Osteoblast (primary cell): ENCODE measurements at regions not wholly inside any gene's neighbourhood (a gene's known extent, or its start where the extent isn't known, plus 50 kb on each side); places are given as distances from the start of the nearest gene placed in this dataset.

Source experiments
- DNase-seq: peaks from one replicate; pipeline ENCODE4 v3.0.0; 2011; ENCODE audit warnings: low spot score, mixed read lengths; ENCODE audit not compliant: insufficient read length; ENCODE audit errors: missing footprints
- H2AFZ ChIP-seq: 2 replicates; pipeline ENCODE4 v1.6.0; 2011; ENCODE audit warnings: mild to moderate bottlenecking, low read length
- H3K27ac ChIP-seq: 2 replicates; pipeline ENCODE4 v1.5.1; 2011; ENCODE audit warnings: mild to moderate bottlenecking, low read depth, low read length, moderate library complexity
- H3K27me3 ChIP-seq: 2 replicates; pipeline ENCODE4 v1.6.0; 2012; ENCODE audit warnings: mild to moderate bottlenecking, control low read depth, inconsistent platforms, low read length, moderate library complexity; ENCODE audit not compliant: insufficient read depth
- H3K36me3 ChIP-seq: 2 replicates; pipeline ENCODE4 v1.5.1; 2011; ENCODE audit warnings: mild to moderate bottlenecking, low read length, control low read depth, moderate library complexity; ENCODE audit not compliant: insufficient read depth
- H3K4me1 ChIP-seq: 2 replicates; pipeline ENCODE4 v1.5.1; 2011; ENCODE audit warnings: mild to moderate bottlenecking, low read length, control low read depth, moderate library complexity; ENCODE audit not compliant: insufficient read depth
- H3K4me2 ChIP-seq: 2 replicates; pipeline ENCODE4 v1.6.0; 2011; ENCODE audit warnings: mild to moderate bottlenecking, low read length; ENCODE audit not compliant: insufficient read depth
- H3K4me3 ChIP-seq: fragments of 200-600 bp; sonication (generic); 3 replicates; pipeline ENCODE4 v1.5.1; 2012; ENCODE audit warnings: mild to moderate bottlenecking, low read length, inconsistent platforms; ENCODE audit not compliant: insufficient read depth
- H3K79me2 ChIP-seq: 2 replicates; pipeline ENCODE4 v1.6.0; 2012; ENCODE audit warnings: mild to moderate bottlenecking, low read length, control low read depth, inconsistent platforms; ENCODE audit not compliant: insufficient read depth
- H3K9me3 ChIP-seq: 2 replicates; pipeline ENCODE4 v1.5.1; 2011; ENCODE audit warnings: low read depth, low read length, control low read depth
- H4K20me1 ChIP-seq: 2 replicates; pipeline ENCODE4 v1.6.0; 2012; ENCODE audit warnings: mild to moderate bottlenecking, low read length, control low read depth; ENCODE audit not compliant: insufficient read depth
- TF ChIP-seq, protein P1 (sequence below): IDR thresholded peaks from 2 replicates; pipeline ENCODE4 v1.5.1; 2011; ENCODE audit warnings: mild to moderate bottlenecking, low read depth, low read length, moderate library complexity; ENCODE audit errors: extremely low read depth

DNA sequence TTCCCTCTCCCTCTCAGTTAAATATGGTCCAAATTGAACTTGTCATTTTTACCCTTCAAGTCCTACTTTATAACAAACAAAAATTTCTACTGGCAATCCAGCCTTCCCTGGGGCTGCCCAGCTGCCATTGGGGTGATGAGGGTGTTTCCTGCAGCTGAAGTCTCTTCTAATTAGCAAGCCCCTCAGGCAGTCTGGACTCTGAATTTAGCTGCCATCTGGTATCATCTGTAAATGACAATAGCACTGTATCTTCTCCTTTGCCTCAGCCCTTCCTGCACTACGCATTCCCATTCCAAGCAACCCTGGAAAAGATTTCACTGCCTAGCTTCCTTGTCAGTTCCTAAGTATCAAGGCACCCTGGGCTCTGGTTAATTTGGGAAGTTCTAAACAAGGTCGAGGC lies 331.1 kb upstream of the KLF12 start:
- Histone ChIP-seq H3K27me3 (no peaks in the 10 kb centered on the region), H3K27ac (no peak overlapping the region), H2AFZ (no peak overlapping the region), H3K79me2 (no peaks in the 10 kb centered on the region), H3K9me3 (no peaks in the 10 kb centered on the region), H3K36me3 (no peaks in the 10 kb centered on the region), H3K4me1 (no peaks in the 10 kb centered on the region), H4K20me1 (no peaks in the 10 kb centered on the region), H3K4me2 (no peak overlapping the region), H3K4me3 (no peak overlapping the region)
- DNase-seq, result no peak
- TF ChIP-seq, protein P1, sequence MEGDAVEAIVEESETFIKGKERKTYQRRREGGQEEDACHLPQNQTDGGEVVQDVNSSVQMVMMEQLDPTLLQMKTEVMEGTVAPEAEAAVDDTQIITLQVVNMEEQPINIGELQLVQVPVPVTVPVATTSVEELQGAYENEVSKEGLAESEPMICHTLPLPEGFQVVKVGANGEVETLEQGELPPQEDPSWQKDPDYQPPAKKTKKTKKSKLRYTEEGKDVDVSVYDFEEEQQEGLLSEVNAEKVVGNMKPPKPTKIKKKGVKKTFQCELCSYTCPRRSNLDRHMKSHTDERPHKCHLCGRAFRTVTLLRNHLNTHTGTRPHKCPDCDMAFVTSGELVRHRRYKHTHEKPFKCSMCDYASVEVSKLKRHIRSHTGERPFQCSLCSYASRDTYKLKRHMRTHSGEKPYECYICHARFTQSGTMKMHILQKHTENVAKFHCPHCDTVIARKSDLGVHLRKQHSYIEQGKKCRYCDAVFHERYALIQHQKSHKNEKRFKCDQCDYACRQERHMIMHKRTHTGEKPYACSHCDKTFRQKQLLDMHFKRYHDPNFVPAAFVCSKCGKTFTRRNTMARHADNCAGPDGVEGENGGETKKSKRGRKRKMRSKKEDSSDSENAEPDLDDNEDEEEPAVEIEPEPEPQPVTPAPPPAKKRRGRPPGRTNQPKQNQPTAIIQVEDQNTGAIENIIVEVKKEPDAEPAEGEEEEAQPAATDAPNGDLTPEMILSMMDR, result no peak

DNA sequence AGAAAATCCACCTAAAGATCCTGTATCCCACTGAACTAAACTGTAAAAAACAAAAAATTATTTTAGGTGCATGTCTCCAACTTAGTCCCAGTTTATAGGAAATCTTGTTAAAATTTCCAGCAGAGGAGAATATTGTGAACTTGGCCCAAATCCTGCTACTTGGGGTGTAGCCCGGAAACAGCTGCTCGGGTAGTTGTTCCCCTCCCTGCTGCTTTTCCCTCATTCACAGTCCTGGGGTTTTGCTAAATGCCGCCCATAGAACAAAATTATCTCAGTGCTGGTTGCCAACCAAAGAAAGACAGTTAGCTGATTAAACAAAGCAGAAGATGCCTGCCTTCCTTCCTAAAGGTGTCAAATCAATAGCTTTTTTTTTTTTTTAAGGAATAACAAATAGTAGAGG lies 330.5 kb upstream of the KLF12 start:
- H3K4me2 ChIP-seq, result no peak overlapping the region
- no peak for DNase-seq
- TF ChIP-seq, protein P1, result no peak
- no peaks in the 10 kb centered on the region for H4K20me1 ChIP-seq
- H3K9me3 ChIP-seq, result no peaks in the 10 kb centered on the region
- H3K4me1 ChIP-seq, result no peaks in the 10 kb centered on the region
- H3K79me2 ChIP-seq, result no peaks in the 10 kb centered on the region
- peak overlapping the region; percentile 30 for H2AFZ ChIP-seq
- no peaks in the 10 kb centered on the region for H3K36me3 ChIP-seq
- no peak overlapping the region for H3K4me3 ChIP-seq
- no peaks in the 10 kb centered on the region for H3K27me3 ChIP-seq
- H3K27ac ChIP-seq, result no peak overlapping the region

- H3K9me3 ChIP-seq, result no peaks in the 10 kb centered on the region
- TF ChIP-seq, protein P1, result no peak
- H2AFZ ChIP-seq, result no peak overlapping the region
- no peaks in the 10 kb centered on the region for H3K4me1 ChIP-seq
- H3K4me2 ChIP-seq, result no peak overlapping the region
- H3K27me3 ChIP-seq, result no peaks in the 10 kb centered on the region
- no peak overlapping the region for H3K4me3 ChIP-seq
- H3K27ac ChIP-seq, result no peak overlapping the region
- no peaks in the 10 kb centered on the region for H3K79me2 ChIP-seq
- no peaks in the 10 kb centered on the region for H4K20me1 ChIP-seq
- no peaks in the 10 kb centered on the region for H3K36me3 ChIP-seq
- DNase-seq, result no peak
Measured at GRCh38 chr13:74461011-74461410, 326.8 kb upstream of the KLF12 start.

DNA sequence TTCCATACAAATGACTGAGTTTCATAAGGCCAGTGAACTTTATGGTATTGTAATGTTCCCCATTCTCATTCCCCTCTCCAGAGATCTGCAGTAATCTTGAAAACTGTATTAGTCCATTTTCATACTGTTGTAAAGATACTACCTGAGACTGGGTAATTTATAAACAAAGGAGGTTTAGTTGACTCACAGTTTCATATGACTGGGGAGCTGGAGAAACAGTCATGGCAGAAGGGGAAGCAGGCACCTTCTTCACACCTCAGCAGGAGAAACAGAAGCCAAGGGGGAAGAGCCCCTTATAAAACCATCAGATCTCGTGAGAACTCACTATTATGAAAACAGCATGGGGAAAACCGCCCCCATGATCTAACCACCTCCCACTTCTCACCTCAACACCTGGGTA lies 318.7 kb upstream of the KLF12 start:
- no peak for DNase-seq
- no peaks in the 10 kb centered on the region for H4K20me1 ChIP-seq
- H3K27ac ChIP-seq, result peak overlapping the region; percentile 67
- H3K9me3 ChIP-seq, result no peaks in the 10 kb centered on the region
- TF ChIP-seq, protein P1, result no peak
- H3K36me3 ChIP-seq, result no peaks in the 10 kb centered on the region
- H3K4me1 ChIP-seq, result peaks cover 37% of the 10 kb centered on the region
- H3K4me3 ChIP-seq, result no peak overlapping the region
- H3K27me3 ChIP-seq, result no peaks in the 10 kb centered on the region
- H2AFZ ChIP-seq, result no peak overlapping the region
- H3K79me2 ChIP-seq, result no peaks in the 10 kb centered on the region
- no peak overlapping the region for H3K4me2 ChIP-seq
